ENCODE measurements at regions not wholly inside any gene's neighbourhood (a gene's known extent, or its start where the extent isn't known, plus 50 kb on each side); places are given as distances from the start of the nearest gene placed in this dataset.

GRCh38 chr4:153140294-153140693 is 63.9 kb upstream of the TRIM2 start:
- no peak for FAIRE-seq

GRCh38 chr4:153141238-153141637 is 63.0 kb upstream of the TRIM2 start:
- no peak for FAIRE-seq

GRCh38 chr4:153142700-153143438 is 61.4 kb upstream of the TRIM2 start:
- peak; percentile 80 for FAIRE-seq

- no peak for FAIRE-seq
Measured at GRCh38 chr4:153143527-153144348, 60.5 kb upstream of the TRIM2 start.

- FAIRE-seq, result no peak
Measured at GRCh38 chr4:153146031-153146430, 58.2 kb upstream of the TRIM2 start.

- no peak for FAIRE-seq
Measured at GRCh38 chr4:153146961-153147360, 57.3 kb upstream of the TRIM2 start.

- FAIRE-seq, result no peak
Measured at GRCh38 chr4:153148791-153149190, 55.5 kb upstream of the TRIM2 start.

- FAIRE-seq, result no peak
Measured at GRCh38 chr4:153151535-153152455, 52.4 kb upstream of the TRIM2 start.

GRCh38 chr4:153152501-153153338 is 51.5 kb upstream of the TRIM2 start:
- FAIRE-seq, result no peak

- FAIRE-seq, result no peak
Measured at GRCh38 chr4:153153339-153153871, 50.8 kb upstream of the TRIM2 start.

GRCh38 chr4:153154007-153154975 is 50.0 kb upstream of the TRIM2 start:
- FAIRE-seq, result no peak
